ENCODE measurements at regions not wholly inside any gene's neighbourhood (a gene's known extent, or its start where the extent isn't known, plus 50 kb on each side); places are given as distances from the start of the nearest gene placed in this dataset.
"Not testable (repeated sequence)": the region's sequence is repeated elsewhere in the genome, so short reads cannot be mapped to it uniquely, and the experiment has no call there.

DNA sequence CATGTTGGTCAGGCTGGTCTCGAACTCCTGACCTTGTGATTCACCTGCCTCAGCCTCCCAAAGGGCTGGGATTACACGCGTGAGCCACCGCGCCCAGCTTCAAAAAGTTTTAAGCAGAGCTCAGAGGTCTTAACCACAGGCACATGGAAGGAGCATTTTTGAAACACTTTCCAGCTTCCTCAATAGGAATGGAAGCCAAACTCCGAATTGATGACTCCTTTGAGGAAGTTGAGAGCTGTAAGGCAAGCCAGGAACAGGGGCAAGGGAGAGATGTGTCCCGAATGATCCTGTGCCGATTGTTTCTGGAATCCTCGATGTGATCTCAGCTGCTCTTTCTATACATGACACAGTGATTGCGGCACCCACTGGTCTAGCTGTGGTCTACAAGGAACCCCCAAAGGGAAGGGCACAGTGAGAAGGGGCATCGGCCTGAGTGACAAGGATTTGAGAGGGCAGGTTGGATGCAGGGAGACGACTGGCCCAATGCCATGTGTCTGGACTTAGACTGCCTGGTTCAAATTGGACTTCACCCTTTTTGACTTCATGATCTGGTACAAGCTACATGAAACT is 116.2 kb downstream of the ADRA2C start:
- TF ChIP-seq CTCF (conservative IDR thresholded peaks at IDR 0.05; ENCODE audit: low read depth, low read length); EZH2phosphoT487 (IDR thresholded peaks at IDR 0.05; ENCODE audit: borderline replicate concordance, low read length); EZH2 (IDR thresholded peaks at IDR 0.05; ENCODE audit: low read length, unreplicated experiment): not testable (repeated sequence)

Measured in PC-3 (cell line).